Peyer's patch (tissue), 4 donors: ENCODE measurements at regions not wholly inside any gene's neighbourhood (a gene's known extent, or its start where the extent isn't known, plus 50 kb on each side); places are given as distances from the start of the nearest gene placed in this dataset.

Source experiments
- CTCF ChIP-seq, 6 experiments: fragments of 450-650 bp in 4 of 6; fragments of 200-600 bp in 2 of 6; sonication (generic) in 1 of 6; IDR thresholded peaks; one replicate each; pipeline ENCODE4 v1.5.1; 2017 to 2019; ENCODE audit warnings: antibody characterized with exemption in 6 of 6, mild to moderate bottlenecking in 3 of 6, moderate library complexity in 1 of 6
- POLR2A ChIP-seq, 2 donors: fragments of 450-650 bp; IDR thresholded peaks; one replicate each; pipeline ENCODE4 v1.5.1; 2017; ENCODE audit warnings: antibody characterized with exemption in 2 of 2, mild to moderate bottlenecking in 2 of 2, moderate library complexity in 2 of 2

- TF ChIP-seq CTCF (IDR thresholded peaks at IDR 0.05) (no peak), POLR2A (IDR thresholded peaks at IDR 0.05) (no peak)
These were observed 245.7 kb downstream of the PTPRU start for GRCh38 chr1:29482064-29482463.
